ENCODE measurements at regions not wholly inside any gene's neighbourhood (a gene's known extent, or its start where the extent isn't known, plus 50 kb on each side); places are given as distances from the start of the nearest gene placed in this dataset.
"Not testable (repeated sequence)": the region's sequence is repeated elsewhere in the genome, so short reads cannot be mapped to it uniquely, and the experiment has no call there.

DNA sequence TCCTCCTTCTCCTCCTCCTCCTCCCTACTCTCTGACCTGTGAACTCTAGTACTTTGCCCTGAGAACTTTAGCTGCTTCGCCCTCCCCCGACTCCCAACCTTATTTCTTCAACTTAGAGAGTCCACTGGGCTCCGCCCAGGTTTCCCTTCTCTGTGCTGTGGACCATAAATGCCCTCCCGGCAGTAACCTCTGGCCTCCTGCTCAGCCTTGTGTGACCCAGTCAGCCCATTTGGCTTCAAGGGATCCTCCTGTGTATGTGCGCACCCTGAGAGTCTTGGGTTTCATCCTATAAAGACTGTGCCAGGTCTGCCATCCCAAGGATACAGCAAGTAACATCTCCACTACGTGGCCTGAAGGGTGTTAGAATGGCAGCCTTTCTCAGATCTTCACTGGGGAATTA is 275.6 kb upstream of the C16orf82 start:
- no peak for DNase-seq (ENCODE audit: low read depth)

- DNase-seq (ENCODE audit: low read depth) = no peak
Observed at GRCh38 chr16:26795184-26795583, 271.5 kb upstream of the C16orf82 start.

GRCh38 chr16:26801628-26802027 is 265.1 kb upstream of the C16orf82 start:
- DNase-seq (ENCODE audit: low read depth) = no peak

GRCh38 chr16:26802440-26802839 is 264.3 kb upstream of the C16orf82 start:
- DNase-seq (ENCODE audit: low read depth) = no peak

DNA sequence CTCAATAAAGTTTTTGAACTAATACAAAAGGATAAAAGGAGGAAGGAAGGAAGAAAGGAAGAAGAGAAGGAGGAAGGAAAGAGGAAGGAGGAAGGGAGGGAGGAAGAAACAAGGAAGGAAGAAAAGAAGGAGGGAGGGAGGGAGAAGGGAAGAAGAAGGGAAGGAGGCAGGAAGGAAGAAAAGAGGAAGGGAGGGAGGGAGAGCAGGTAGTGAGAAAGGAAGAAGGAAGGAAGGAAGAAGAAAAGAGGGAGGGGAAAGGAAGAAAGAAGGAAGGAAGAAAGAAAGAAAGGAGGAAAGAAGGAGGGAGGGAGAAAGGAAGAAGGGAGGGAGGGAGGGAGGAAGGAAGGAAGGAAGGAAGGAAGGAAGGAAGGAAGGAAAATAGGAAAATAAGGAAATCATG is 263.8 kb upstream of the C16orf82 start:
- no peak for DNase-seq (ENCODE audit: low read depth)

- no peak for DNase-seq (ENCODE audit: low read depth)
Observed at GRCh38 chr16:26806657-26807056, 260.1 kb upstream of the C16orf82 start.

DNA sequence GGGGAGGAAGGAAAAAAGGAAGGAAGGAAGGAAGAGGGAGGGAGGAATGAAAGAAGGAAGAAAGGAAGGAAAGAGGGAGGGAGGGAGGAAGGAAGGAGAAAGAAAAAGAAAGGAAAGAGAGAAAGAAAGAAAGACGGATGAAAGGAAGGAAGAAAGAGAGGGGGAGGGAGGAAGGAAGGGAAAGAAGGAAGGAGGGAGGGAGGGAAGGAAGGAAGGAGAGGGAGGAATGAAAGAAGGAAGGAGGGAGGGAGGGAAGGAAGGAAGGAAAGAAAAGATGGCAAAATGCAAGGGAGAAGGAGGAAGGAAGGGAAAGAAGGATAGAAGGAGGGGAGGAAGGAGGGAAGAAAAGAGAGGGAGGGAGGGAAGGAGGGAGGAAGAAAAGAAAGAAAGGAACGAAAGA is 257.3 kb upstream of the C16orf82 start:
- DNase-seq (ENCODE audit: low read depth) = no peak

- DNase-seq (ENCODE audit: low read depth) = no peak
Observed at GRCh38 chr16:26816266-26816665, 250.5 kb upstream of the C16orf82 start.

GRCh38 chr16:26816885-26817571 is 249.7 kb upstream of the C16orf82 start:
- DNase-seq (ENCODE audit: low read depth) = no peak

GRCh38 chr16:26818393-26818792 is 248.3 kb upstream of the C16orf82 start:
- no peak for DNase-seq (ENCODE audit: low read depth)

DNA sequence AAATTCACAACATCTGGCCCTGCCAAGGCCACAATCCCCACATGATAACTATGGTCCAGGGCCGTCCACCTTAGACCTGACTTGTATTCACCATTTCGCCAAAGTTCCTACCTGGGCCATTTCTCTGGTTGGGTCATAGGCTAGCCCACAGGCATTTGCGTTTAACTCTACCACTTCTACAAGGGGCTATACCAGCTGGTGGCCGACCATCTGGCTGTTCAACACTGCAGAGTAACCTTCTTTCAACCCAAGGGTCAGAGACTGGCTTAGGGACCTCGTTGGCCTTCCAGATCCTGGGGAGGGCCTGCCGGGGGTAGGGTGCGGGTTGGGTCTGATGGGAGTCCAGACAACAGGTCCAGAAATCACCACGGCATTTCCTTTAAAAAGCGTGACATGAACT is 242.3 kb upstream of the C16orf82 start:
- no peak for DNase-seq (ENCODE audit: low read depth)

- no peak for DNase-seq (ENCODE audit: low read depth)
Observed at GRCh38 chr16:26826500-26826899, 240.2 kb upstream of the C16orf82 start.

DNA sequence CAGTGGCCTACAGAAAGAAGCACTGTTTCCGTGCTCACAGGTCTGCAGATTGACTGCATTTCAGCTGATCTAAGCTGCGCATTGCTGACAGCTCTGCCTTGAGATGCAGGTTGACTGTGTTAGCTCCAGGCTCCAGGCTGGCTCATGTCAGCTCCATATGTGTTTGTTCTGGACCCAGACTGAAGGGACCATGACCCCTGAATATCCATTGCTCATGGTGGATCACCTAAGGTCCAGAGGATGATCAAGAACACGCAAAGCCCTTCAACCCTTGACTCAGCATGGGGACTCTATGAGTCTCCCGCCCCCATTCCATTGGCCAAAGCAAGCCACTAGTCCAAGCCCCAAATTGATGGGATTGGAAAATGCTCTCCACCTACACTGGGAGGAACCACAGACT is 239.3 kb upstream of the C16orf82 start:
- no peak for DNase-seq (ENCODE audit: low read depth)

- no peak for DNase-seq (ENCODE audit: low read depth)
Observed at GRCh38 chr16:26830428-26831127, 236.1 kb upstream of the C16orf82 start.

DNA sequence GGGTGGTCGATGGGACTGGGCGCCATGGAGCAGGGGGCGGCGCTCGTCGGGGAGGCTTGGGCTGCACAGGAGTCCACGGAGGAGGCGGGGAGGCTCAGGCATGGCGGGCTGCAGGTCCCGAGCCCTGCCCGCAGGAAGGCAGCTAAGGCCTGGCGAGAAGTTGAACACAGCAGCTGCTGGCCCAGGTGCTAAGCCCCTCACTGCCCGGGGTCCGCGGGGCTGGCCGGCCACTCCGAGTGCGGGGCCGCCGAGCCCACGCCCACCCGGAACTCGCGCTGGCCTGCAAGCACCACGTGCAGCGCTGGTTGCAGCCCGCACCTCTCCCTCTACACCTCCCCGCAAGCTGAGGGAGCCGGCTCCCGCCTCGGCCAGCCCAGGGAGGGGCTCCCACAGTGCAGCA is 230.6 kb upstream of the C16orf82 start:
- not testable (repeated sequence) for DNase-seq (ENCODE audit: low read depth)

DNA sequence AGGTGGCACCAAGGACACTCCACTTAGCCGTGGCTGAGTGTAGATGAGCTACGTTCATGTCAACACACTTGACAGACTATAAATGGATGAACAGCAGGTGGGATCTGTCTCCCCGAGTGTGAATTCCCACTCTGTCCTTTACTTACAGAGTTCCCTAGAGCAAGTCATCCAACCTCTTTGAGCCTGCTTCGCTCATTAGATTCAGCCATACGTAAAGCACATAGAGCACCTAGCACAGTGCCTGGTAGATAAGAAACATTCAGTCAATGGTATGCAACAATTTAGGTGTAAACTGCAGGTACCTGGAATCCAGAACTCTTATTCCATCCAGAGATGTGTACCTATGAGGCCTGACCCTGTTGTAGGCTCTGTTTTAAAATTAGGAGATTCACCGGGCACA is 227.8 kb upstream of the C16orf82 start:
- no peak for DNase-seq (ENCODE audit: low read depth)

- DNase-seq (ENCODE audit: low read depth) = no peak
Observed at GRCh38 chr16:26840691-26841090, 226.0 kb upstream of the C16orf82 start.

DNA sequence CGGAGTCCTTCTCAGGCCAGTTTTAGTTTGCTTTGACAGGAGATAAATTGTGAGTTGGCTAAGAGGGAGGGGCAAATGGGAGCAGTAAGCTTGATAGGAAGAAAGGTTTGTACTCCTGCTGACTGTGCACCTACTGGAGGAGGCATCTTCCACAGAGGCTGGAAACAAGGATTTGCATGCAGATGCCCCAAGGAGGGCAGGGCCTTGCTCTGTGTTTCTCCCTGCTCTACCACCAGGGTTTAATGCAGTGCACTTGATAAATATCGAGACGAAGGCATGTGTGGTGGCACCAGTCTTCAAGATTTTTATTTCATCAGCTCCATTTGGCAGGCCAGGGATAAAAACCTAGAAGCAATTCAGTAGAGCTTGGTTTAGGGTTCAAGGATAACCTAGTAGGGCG is 210.5 kb upstream of the C16orf82 start:
- DNase-seq (ENCODE audit: low read depth) = no peak

- no peak for DNase-seq (ENCODE audit: low read depth)
Observed at GRCh38 chr16:26856791-26857190, 209.9 kb upstream of the C16orf82 start.

- no peak for DNase-seq (ENCODE audit: low read depth)
Observed at GRCh38 chr16:26857371-26857770, 209.4 kb upstream of the C16orf82 start.

- DNase-seq (ENCODE audit: low read depth) = no peak
Observed at GRCh38 chr16:26860506-26860905, 206.2 kb upstream of the C16orf82 start.

DNA sequence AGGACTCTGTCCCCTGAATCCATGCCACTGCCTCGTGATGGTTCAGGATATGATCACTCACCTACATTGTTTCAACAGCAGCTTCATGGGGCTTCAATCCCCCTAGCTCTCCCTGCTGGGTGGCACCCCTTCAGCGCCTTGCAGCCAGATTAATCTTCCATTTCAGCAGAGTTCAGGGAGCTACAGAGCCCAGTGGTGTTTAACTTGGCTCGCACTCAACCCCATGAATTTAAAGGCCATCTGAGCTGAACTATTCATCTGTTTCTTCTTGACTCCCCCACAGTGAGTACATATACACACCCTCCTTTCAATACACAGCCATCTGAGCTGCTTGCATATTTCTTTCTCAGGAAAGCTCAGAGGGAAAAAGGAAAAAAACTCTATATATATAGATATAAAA is 202.8 kb upstream of the C16orf82 start:
- no peak for DNase-seq (ENCODE audit: low read depth)

GRCh38 chr16:26874318-26874717 is 192.4 kb upstream of the C16orf82 start:
- not testable (repeated sequence) for DNase-seq (ENCODE audit: low read depth)

DNA sequence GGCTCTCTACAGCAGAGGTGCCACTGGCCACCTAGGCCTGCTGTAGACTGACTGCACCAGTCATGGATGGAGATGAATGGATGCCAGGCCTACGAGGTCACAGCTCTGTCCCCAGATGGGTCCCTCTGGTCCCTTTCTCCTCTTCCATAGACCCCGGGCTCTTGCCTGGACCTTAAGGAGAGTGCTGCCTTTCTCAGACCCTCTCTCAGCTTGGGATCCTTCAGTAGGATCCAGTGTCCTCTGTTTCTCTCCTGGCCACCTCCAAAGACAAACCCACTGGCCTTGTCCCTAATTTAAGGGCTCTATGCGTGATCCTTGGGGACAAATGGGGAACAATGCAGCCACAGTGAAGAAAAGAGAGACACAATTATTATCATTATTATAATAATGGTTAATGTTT is 189.3 kb upstream of the C16orf82 start:
- DNase-seq (ENCODE audit: low read depth) = no peak

Data from forelimb muscle (tissue), 1 donor.